ENCODE measurements at regions not wholly inside any gene's neighbourhood (a gene's known extent, or its start where the extent isn't known, plus 50 kb on each side); places are given as distances from the start of the nearest gene placed in this dataset.
"Not testable (repeated sequence)": the region's sequence is repeated elsewhere in the genome, so short reads cannot be mapped to it uniquely, and the experiment has no call there.

DNA sequence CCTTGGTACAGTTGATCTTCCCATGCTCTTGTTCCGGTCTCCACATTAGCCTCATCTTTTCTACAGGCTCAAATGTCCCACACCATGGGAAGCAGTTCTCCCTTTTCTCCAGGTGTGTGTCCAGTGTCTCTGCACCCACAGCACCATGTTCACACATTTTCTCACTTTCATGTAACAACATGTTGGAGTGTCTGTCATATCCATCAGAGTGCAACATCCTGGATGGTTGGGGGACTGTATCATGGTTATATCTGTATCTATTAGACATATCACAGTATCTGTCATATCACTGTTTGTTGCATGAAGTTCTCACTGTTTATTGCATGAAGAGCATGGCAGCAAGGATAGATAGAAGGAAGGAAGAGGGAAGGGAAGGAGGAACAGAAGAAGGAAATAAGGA is 635.6 kb downstream of the EPM2A start:
- Histone ChIP-seq H3K4me1 (no peaks in the 10 kb centered on the region), H3K4me3 (no peak overlapping the region), H3K27me3 (no peaks in the 10 kb centered on the region), H3K9me3 (peaks cover 3 to 6% (median 5%) of the 10 kb centered on the region in 4 donors), H3K27ac (no peak overlapping the region), H3K36me3 (no peaks in the 10 kb centered on the region)
- 90 to 92% methylated on average over 1 of the region's 1 CpG for WGBS, 2 donors
- DNase-seq = no peak
- TF ChIP-seq POLR2AphosphoS5 (IDR thresholded peaks at IDR 0.05) (no peak), EP300 (IDR thresholded peaks at IDR 0.05) (no peak), POLR2A (IDR thresholded peaks at IDR 0.05) (no peak)
- TF ChIP-seq, protein P1, sequence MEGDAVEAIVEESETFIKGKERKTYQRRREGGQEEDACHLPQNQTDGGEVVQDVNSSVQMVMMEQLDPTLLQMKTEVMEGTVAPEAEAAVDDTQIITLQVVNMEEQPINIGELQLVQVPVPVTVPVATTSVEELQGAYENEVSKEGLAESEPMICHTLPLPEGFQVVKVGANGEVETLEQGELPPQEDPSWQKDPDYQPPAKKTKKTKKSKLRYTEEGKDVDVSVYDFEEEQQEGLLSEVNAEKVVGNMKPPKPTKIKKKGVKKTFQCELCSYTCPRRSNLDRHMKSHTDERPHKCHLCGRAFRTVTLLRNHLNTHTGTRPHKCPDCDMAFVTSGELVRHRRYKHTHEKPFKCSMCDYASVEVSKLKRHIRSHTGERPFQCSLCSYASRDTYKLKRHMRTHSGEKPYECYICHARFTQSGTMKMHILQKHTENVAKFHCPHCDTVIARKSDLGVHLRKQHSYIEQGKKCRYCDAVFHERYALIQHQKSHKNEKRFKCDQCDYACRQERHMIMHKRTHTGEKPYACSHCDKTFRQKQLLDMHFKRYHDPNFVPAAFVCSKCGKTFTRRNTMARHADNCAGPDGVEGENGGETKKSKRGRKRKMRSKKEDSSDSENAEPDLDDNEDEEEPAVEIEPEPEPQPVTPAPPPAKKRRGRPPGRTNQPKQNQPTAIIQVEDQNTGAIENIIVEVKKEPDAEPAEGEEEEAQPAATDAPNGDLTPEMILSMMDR (IDR thresholded peaks at IDR 0.05) = no peak
- no peak for ATAC-seq (ENCODE audit: low FRiP score in 2 of 2)

DNA sequence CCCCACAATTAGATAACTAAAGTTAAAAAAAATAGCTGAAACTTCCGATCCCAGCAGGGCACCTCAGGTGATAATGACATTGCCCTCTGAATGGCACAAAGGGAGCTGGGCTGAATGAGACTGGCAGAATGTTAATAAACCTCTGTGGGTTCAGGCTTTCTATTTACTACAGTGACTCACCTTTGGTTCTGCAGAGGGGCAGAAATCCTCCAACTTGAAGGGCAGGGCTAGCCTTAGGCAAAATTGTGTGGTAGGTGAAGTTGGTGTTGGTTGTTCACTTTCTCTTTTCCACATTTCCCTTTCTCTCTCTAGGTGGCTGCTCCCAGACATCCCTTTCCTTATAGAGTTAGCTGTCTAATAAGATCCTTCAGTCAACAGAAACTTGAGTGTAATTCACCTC is 625.2 kb downstream of the EPM2A start:
- no peak for TF ChIP-seq POLR2A (IDR thresholded peaks at IDR 0.05)
- no peak for TF ChIP-seq EP300 (IDR thresholded peaks at IDR 0.05)
- TF ChIP-seq, protein P1 (IDR thresholded peaks at IDR 0.05) = no peak
- TF ChIP-seq POLR2AphosphoS5 (IDR thresholded peaks at IDR 0.05) = no peak
- no peak overlapping the region for H3K4me3 ChIP-seq
- H3K27me3 ChIP-seq = no peaks in the 10 kb centered on the region
- no peaks in the 10 kb centered on the region for H3K4me1 ChIP-seq
- no peak for DNase-seq
- no peaks in the 10 kb centered on the region for H3K9me3 ChIP-seq
- WGBS, 2 donors = 80 to 92% methylated on average over 1 of the region's 1 CpG
- no peaks in the 10 kb centered on the region for H3K36me3 ChIP-seq
- H3K27ac ChIP-seq = no peak overlapping the region
- no peak for ATAC-seq (ENCODE audit: low FRiP score in 2 of 2)

DNA sequence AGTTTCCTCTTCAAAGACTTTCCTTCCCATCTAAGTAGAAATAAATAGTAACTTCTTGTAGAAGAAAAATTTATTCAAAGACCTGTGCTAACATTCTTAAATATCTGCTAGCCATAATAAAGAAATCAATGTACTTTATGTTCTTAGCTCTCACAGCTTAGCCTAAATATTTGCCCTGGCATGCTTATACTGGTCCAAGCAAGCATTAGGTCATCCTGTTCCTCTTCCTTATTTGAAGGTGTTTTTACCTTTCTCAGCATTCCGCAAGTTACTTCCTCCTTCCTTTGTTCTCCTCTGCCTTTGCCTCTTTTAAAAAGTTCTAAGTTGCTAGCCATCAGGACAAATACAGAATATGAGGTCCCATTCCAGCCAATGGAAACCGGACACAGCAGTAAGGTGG is 623.9 kb downstream of the EPM2A start:
- not testable (repeated sequence) for ATAC-seq (ENCODE audit: low FRiP score in 2 of 2); H3K4me3 ChIP-seq; DNase-seq; H3K4me1 ChIP-seq; H3K36me3 ChIP-seq; H3K27me3 ChIP-seq; H3K9me3 ChIP-seq; H3K27ac ChIP-seq
- WGBS, 2 donors = 80 to 83% methylated on average over 2 of the region's 2 CpGs

GRCh38 chr6:145112711-145113148 is 622.6 kb downstream of the EPM2A start:
- ATAC-seq (ENCODE audit: low FRiP score in 2 of 2) (no peak), DNase-seq (no peak)
- no peak overlapping the region for H3K4me3 ChIP-seq
- H3K36me3 ChIP-seq = no peaks in the 10 kb centered on the region
- no peak overlapping the region for H3K27ac ChIP-seq
- H3K4me1 ChIP-seq = no peaks in the 10 kb centered on the region
- H3K9me3 ChIP-seq = no peaks in the 10 kb centered on the region
- TF ChIP-seq, protein P1 (IDR thresholded peaks at IDR 0.05) = no peak
- TF ChIP-seq EP300 (IDR thresholded peaks at IDR 0.05) (no peak), POLR2A (IDR thresholded peaks at IDR 0.05) (no peak), POLR2AphosphoS5 (IDR thresholded peaks at IDR 0.05) (no peak)
- H3K27me3 ChIP-seq = no peaks in the 10 kb centered on the region
- WGBS, 2 donors = 88 to 91% methylated on average over 7 of the region's 7 CpGs

DNA sequence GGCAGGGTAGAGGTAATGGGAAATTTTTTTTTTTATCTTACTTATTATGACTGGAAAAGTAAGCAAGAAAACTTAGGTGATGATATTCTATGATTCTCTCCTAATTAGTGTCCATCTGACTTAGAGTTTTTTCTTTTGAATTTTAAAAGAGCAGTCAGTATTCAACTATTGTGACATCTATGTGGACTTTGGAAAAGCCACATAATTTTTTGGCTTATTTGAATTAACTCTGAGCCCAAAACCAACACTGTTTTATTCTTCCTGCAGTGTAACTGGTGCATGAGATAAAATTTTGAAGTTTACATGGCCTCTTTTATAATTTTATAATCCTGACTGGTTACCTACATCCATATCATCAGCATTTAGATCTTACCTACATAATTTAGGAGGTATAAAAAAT is 619.7 kb downstream of the EPM2A start:
- no peak overlapping the region for H3K4me3 ChIP-seq
- ATAC-seq (ENCODE audit: low FRiP score in 2 of 2) (no peak), DNase-seq (no peak)
- TF ChIP-seq POLR2A (IDR thresholded peaks at IDR 0.05) (no peak), POLR2AphosphoS5 (IDR thresholded peaks at IDR 0.05) (no peak), EP300 (IDR thresholded peaks at IDR 0.05) (no peak)
- TF ChIP-seq, protein P1 (IDR thresholded peaks at IDR 0.05) = no peak
- H3K9me3 ChIP-seq = no peaks in the 10 kb centered on the region
- H3K27ac ChIP-seq = no peak overlapping the region
- no peaks in the 10 kb centered on the region for H3K27me3 ChIP-seq
- H3K36me3 ChIP-seq = no peaks in the 10 kb centered on the region
- no peaks in the 10 kb centered on the region for H3K4me1 ChIP-seq

Measured in upper lobe of left lung (tissue), 6 donors.